ENCODE measurements at regions not wholly inside any gene's neighbourhood (a gene's known extent, or its start where the extent isn't known, plus 50 kb on each side); places are given as distances from the start of the nearest gene placed in this dataset.

GRCh38 chr9:73269430-73270101 lies 117.9 kb downstream of the ANXA1 start:
- no peaks in the 10 kb centered on the region for H4K20me1 ChIP-seq (ENCODE audit: insufficient read depth, low read length)
- POLR2A ChIA-PET (ENCODE audit: unreplicated experiment) = no interaction called here
- CTCF ChIA-PET = interaction anchor here (0.6 to 1.3 kb wide), 3 partner anchors 10 to 26 kb away, joined by 3 read pairs; no protein-coding TSS in a partner anchor
- intact Hi-C loops (cut with micrococcal nuclease) (no loop called here), dilution Hi-C loops (cut with HindIII; ENCODE audit: low sequenced_read_pairs, unreplicated experiment) (no loop called here), in situ Hi-C loops (cut with MboI; ENCODE audit: low sequenced_read_pairs) (no loop called here)
- no peak overlapping the region for H2BK15ac ChIP-seq (ENCODE audit: low read depth, low read length)
- no peaks in the 10 kb centered on the region for H3K27me3 ChIP-seq (ENCODE audit: control insufficient read depth, insufficient read depth, low read length)
- no peak overlapping the region for H3K14ac ChIP-seq (replicated peaks; ENCODE audit: low read depth, low read length)
- no peak overlapping the region for H3K4me2 ChIP-seq (ENCODE audit: low read depth, low read length)
- no peak overlapping the region for H3K18ac ChIP-seq (ENCODE audit: low read depth, low read length)
- no CpG with 5 or more reads among the region's 4 CpGs for WGBS, 2 experiments (ENCODE audit: extremely low coverage in 2 of 2, insufficient read length in 1 of 2)
- H3K9ac ChIP-seq (ENCODE audit: low read depth, low read length) = no peak overlapping the region
- H2BK5ac ChIP-seq (ENCODE audit: low read depth, low read length, poor library complexity, severe bottlenecking) = no peak overlapping the region
- H4K5ac ChIP-seq (ENCODE audit: low read depth, low read length) = no peak overlapping the region
- H2BK120ac ChIP-seq (ENCODE audit: low read depth, low read length) = no peak overlapping the region
- H3K4me1 ChIP-seq (ENCODE audit: control insufficient read depth, insufficient read depth, low read length) = no peaks in the 10 kb centered on the region
- H3K9me1 ChIP-seq (ENCODE audit: insufficient read depth, low read length) = no peaks in the 10 kb centered on the region
- peak; percentile 2 for DNase-seq
- H3K79me1 ChIP-seq (ENCODE audit: low read depth in 1 of 2, low read length in 2 of 2) = no peaks in the 10 kb centered on the region
- H2AK9ac ChIP-seq (replicated peaks; ENCODE audit: low read depth, low read length, poor library complexity) = no peak overlapping the region
- H2BK20ac ChIP-seq (ENCODE audit: low read depth, low read length) = no peak overlapping the region
- H3K56ac ChIP-seq (ENCODE audit: extremely low read depth, insufficient read depth, low read length) = no peak overlapping the region
- BruUV-seq (replicated peaks) = no TSS peak
- no peak overlapping the region for H3K4me3 ChIP-seq (ENCODE audit: insufficient read depth, low read depth, low read length)
- TF ChIP-seq ELK1 (IDR thresholded peaks at IDR 0.05; ENCODE audit: borderline replicate concordance, low read depth, low read length) (no peak), BHLHE40 (IDR thresholded peaks at IDR 0.05; ENCODE audit: low read depth, low read length) (no peak), CTCF (conservative IDR thresholded peaks at IDR 0.05; ENCODE audit: low read depth, low read length) (0 out of 2 replicates have a peak, but pooled peaks have one; percentile 22)
- H3K4ac ChIP-seq (ENCODE audit: low read depth, low read length) = no peak overlapping the region
- no peak overlapping the region for H2AFZ ChIP-seq (replicated peaks; ENCODE audit: low read length, poor library complexity)
- no peak overlapping the region for H2AK5ac ChIP-seq (ENCODE audit: low read depth, low read length)
- H3K9me3 ChIP-seq (ENCODE audit: control insufficient read depth, insufficient read depth, low read length) = no peaks in the 10 kb centered on the region
- no peak overlapping the region for H4K8ac ChIP-seq (ENCODE audit: low read depth in 2 of 2, low read length in 2 of 2)
- H3K27ac ChIP-seq (ENCODE audit: insufficient read depth, low read length) = no peak overlapping the region
- H3K36me3 ChIP-seq (ENCODE audit: control insufficient read depth, insufficient read depth, low read length) = no peaks in the 10 kb centered on the region
- H3K23ac ChIP-seq (ENCODE audit: low read depth, low read length) = no peak overlapping the region
- no peak overlapping the region for H4K91ac ChIP-seq (ENCODE audit: insufficient read depth, low read depth, low read length)
- ATAC-seq (ENCODE audit: low read depth) = no peak

Data from IMR-90 (cell line).